Lower leg skin (tissue), 3 donors: ENCODE measurements at regions not wholly inside any gene's neighbourhood (a gene's known extent, or its start where the extent isn't known, plus 50 kb on each side); places are given as distances from the start of the nearest gene placed in this dataset.

Experiments used
- POLR2A ChIP-seq, 2 donors: fragments of 450-650 bp; IDR thresholded peaks; one replicate each; pipeline ENCODE4 v1.6.1; 2016 to 2017; ENCODE audit warnings: antibody characterized with exemption in 2 of 2, mild to moderate bottlenecking in 1 of 2, moderate library complexity in 1 of 2
- TF ChIP-seq, protein P1 (sequence below), 3 donors: fragments of 450-650 bp; IDR thresholded peaks; one replicate each; pipeline ENCODE4 v1.5.1; 2016; ENCODE audit warnings: antibody characterized with exemption in 3 of 3, mild to moderate bottlenecking in 3 of 3, moderate library complexity in 2 of 3

DNA sequence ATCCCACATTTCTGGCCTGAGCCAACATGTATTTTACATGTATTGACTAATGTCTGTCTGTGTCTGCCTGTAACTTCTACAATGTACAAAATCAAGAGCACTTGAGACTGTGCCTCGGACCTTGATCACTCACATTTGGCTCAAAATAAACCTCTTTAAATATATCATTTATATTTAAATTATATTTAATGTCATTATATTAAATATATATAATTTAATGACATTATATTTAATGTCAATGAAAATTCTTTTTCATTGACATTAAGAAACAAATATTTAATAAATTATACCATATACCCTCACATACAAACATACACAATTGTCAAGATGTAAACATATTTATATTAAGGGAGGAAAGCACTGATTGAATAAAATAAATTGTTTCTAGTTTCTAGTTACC is 1099.8 kb upstream of the CDH18 start:
- TF ChIP-seq, protein P1, sequence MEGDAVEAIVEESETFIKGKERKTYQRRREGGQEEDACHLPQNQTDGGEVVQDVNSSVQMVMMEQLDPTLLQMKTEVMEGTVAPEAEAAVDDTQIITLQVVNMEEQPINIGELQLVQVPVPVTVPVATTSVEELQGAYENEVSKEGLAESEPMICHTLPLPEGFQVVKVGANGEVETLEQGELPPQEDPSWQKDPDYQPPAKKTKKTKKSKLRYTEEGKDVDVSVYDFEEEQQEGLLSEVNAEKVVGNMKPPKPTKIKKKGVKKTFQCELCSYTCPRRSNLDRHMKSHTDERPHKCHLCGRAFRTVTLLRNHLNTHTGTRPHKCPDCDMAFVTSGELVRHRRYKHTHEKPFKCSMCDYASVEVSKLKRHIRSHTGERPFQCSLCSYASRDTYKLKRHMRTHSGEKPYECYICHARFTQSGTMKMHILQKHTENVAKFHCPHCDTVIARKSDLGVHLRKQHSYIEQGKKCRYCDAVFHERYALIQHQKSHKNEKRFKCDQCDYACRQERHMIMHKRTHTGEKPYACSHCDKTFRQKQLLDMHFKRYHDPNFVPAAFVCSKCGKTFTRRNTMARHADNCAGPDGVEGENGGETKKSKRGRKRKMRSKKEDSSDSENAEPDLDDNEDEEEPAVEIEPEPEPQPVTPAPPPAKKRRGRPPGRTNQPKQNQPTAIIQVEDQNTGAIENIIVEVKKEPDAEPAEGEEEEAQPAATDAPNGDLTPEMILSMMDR (IDR thresholded peaks at IDR 0.05), result no peak
- TF ChIP-seq POLR2A (IDR thresholded peaks at IDR 0.05), result no peak
